ENCODE measurements at regions not wholly inside any gene's neighbourhood (a gene's known extent, or its start where the extent isn't known, plus 50 kb on each side); places are given as distances from the start of the nearest gene placed in this dataset.

DNA sequence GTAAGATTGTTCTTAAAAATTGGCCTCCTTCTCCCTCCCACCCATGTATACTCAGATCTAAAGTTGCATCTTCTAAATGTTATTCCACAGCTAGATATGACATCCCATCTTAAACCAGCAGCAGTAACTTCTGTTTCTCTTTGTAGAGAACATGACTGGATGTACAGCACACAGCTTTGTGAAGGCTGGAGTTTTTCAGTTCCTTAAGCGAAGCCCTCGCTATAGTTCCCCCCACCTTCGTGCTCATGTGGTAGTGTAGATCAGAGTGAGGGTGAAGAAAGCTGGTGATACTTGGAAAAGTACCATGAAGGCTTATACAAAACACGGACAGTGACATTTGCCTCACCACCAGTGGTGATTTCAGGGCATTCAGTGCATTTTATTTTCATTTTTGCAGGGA is 137.5 kb downstream of the MAT2B start:
- no peak overlapping the region for H3K4me3 ChIP-seq (ENCODE audit: low read depth in 1 of 3, low read length in 3 of 3)
- H3K27ac ChIP-seq (ENCODE audit: low read depth in 1 of 2, low read length in 2 of 2): no peak overlapping the region
- H3K9me3 ChIP-seq (ENCODE audit: control insufficient read depth in 4 of 4, low read length in 3 of 4): no peaks in the 10 kb centered on the region
- H3K27me3 ChIP-seq (ENCODE audit: control insufficient read depth in 4 of 4, insufficient read depth in 4 of 4, low read length in 3 of 4): peaks cover 0 to 2% (median 0%) of the 10 kb centered on the region in 4 donors
- TF ChIP-seq GABPA (IDR thresholded peaks at IDR 0.05 in 1 of 2, conservative IDR thresholded peaks at IDR 0.05 in 1 of 2) (no peak), JUND (IDR thresholded peaks at IDR 0.05) (no peak), HNF4A (conservative IDR thresholded peaks at IDR 0.05) (no peak), NR2F2 (IDR thresholded peaks at IDR 0.05) (no peak), TAF1 (conservative IDR thresholded peaks at IDR 0.05) (no peak), SP1 (IDR thresholded peaks at IDR 0.05) (no peak)
- TF ChIP-seq, protein P1, sequence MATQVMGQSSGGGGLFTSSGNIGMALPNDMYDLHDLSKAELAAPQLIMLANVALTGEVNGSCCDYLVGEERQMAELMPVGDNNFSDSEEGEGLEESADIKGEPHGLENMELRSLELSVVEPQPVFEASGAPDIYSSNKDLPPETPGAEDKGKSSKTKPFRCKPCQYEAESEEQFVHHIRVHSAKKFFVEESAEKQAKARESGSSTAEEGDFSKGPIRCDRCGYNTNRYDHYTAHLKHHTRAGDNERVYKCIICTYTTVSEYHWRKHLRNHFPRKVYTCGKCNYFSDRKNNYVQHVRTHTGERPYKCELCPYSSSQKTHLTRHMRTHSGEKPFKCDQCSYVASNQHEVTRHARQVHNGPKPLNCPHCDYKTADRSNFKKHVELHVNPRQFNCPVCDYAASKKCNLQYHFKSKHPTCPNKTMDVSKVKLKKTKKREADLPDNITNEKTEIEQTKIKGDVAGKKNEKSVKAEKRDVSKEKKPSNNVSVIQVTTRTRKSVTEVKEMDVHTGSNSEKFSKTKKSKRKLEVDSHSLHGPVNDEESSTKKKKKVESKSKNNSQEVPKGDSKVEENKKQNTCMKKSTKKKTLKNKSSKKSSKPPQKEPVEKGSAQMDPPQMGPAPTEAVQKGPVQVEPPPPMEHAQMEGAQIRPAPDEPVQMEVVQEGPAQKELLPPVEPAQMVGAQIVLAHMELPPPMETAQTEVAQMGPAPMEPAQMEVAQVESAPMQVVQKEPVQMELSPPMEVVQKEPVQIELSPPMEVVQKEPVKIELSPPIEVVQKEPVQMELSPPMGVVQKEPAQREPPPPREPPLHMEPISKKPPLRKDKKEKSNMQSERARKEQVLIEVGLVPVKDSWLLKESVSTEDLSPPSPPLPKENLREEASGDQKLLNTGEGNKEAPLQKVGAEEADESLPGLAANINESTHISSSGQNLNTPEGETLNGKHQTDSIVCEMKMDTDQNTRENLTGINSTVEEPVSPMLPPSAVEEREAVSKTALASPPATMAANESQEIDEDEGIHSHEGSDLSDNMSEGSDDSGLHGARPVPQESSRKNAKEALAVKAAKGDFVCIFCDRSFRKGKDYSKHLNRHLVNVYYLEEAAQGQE (IDR thresholded peaks at IDR 0.05): no peak
- TF ChIP-seq, protein P2, sequence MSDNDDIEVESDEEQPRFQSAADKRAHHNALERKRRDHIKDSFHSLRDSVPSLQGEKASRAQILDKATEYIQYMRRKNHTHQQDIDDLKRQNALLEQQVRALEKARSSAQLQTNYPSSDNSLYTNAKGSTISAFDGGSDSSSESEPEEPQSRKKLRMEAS (IDR thresholded peaks at IDR 0.05): no peak
- TF ChIP-seq, protein P3, sequence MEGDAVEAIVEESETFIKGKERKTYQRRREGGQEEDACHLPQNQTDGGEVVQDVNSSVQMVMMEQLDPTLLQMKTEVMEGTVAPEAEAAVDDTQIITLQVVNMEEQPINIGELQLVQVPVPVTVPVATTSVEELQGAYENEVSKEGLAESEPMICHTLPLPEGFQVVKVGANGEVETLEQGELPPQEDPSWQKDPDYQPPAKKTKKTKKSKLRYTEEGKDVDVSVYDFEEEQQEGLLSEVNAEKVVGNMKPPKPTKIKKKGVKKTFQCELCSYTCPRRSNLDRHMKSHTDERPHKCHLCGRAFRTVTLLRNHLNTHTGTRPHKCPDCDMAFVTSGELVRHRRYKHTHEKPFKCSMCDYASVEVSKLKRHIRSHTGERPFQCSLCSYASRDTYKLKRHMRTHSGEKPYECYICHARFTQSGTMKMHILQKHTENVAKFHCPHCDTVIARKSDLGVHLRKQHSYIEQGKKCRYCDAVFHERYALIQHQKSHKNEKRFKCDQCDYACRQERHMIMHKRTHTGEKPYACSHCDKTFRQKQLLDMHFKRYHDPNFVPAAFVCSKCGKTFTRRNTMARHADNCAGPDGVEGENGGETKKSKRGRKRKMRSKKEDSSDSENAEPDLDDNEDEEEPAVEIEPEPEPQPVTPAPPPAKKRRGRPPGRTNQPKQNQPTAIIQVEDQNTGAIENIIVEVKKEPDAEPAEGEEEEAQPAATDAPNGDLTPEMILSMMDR (IDR thresholded peaks at IDR 0.05; ENCODE audit: low read depth, low read length, missing input control): no peak
- no peak for DNase-seq (ENCODE audit: low spot score)
- no peaks in the 10 kb centered on the region for H3K4me1 ChIP-seq (ENCODE audit: control insufficient read depth in 4 of 4, insufficient read depth in 4 of 4, low read length in 3 of 4)
- H3K9ac ChIP-seq (ENCODE audit: low read depth in 1 of 2, low read length in 2 of 2): no peak overlapping the region
- 59% methylated on average over 4 of the region's 4 CpGs for WGBS
- H3K36me3 ChIP-seq (ENCODE audit: control insufficient read depth in 4 of 4, insufficient read depth in 3 of 4, low read depth in 1 of 4, low read length in 3 of 4): no peaks in the 10 kb centered on the region

DNA sequence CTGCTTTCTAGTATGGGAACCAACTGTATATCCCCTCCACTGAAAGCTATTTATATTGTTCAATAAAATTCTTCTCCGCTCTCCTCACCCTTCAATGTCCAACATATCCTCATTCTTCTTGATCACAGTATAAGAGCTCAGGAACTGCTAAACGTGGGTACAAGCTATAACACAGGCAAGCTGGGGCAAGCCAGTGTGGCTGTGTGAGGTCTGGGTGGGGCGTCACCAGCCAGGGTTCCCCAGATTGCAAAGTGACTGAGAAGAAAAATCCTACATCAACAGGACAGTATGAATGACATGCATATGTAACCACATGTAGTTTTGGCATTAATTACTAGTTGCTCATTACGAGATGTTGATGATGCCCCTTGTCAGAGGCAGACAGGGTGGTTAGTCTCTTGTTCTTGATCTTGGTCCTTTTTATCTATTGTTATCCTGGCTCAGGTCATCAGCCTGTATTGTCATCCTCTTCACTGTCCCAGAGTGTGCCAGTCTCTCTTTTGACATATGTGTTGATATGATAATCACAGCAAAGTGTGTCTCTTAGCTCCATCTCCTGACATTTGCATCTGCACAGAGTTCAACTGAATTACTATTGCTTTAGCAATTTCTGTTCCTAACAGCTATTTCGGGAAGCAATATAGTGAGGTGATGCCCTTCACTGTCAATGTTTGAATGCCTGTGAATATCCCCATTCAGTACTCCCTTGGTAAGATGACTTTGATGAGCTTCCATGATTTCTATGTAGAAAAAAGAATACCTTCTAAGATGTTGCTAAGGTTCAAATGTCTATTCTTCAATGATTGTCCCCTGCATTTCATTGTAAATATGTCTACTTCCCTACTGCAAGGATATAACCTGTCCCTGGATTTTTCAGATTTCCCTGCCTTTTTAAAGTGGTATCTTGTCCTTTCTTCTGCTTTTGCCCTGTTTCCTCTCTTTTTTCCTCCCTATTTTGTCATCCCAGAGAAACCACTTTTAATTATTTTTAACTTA is 140.3 kb downstream of the MAT2B start:
- Histone ChIP-seq H3K36me3 (ENCODE audit: control insufficient read depth in 4 of 4, insufficient read depth in 3 of 4, low read depth in 1 of 4, low read length in 3 of 4) (no peaks in the 10 kb centered on the region), H3K9me3 (ENCODE audit: control insufficient read depth in 4 of 4, low read length in 3 of 4) (no peaks in the 10 kb centered on the region), H3K4me1 (ENCODE audit: control insufficient read depth in 4 of 4, insufficient read depth in 4 of 4, low read length in 3 of 4) (no peaks in the 10 kb centered on the region), H3K9ac (ENCODE audit: low read depth in 1 of 2, low read length in 2 of 2) (no peak overlapping the region), H3K4me3 (ENCODE audit: low read depth in 1 of 3, low read length in 3 of 3) (no peak overlapping the region), H3K27ac (ENCODE audit: low read depth in 1 of 2, low read length in 2 of 2) (no peak overlapping the region), H3K27me3 (ENCODE audit: control insufficient read depth in 4 of 4, insufficient read depth in 4 of 4, low read length in 3 of 4) (peaks cover 0 to 2% (median 0%) of the 10 kb centered on the region in 4 donors)
- DNase-seq (ENCODE audit: low spot score): no peak
- WGBS: 69% methylated on average over 5 of the region's 5 CpGs
- TF ChIP-seq, protein P3 (IDR thresholded peaks at IDR 0.05; ENCODE audit: low read depth, low read length, missing input control): no peak
- TF ChIP-seq HNF4G (IDR thresholded peaks at IDR 0.05) (no peak), FOXA2 (IDR thresholded peaks at IDR 0.05) (no peak), RXRA (IDR thresholded peaks at IDR 0.05) (no peak), JUND (IDR thresholded peaks at IDR 0.05) (no peak), EGR1 (IDR thresholded peaks at IDR 0.05; ENCODE audit: low read depth in 2 of 2) (no peak), YY1 (IDR thresholded peaks at IDR 0.05) (no peak), SP1 (IDR thresholded peaks at IDR 0.05) (no peak), NR2F2 (IDR thresholded peaks at IDR 0.05) (no peak)
- TF ChIP-seq, protein P4, sequence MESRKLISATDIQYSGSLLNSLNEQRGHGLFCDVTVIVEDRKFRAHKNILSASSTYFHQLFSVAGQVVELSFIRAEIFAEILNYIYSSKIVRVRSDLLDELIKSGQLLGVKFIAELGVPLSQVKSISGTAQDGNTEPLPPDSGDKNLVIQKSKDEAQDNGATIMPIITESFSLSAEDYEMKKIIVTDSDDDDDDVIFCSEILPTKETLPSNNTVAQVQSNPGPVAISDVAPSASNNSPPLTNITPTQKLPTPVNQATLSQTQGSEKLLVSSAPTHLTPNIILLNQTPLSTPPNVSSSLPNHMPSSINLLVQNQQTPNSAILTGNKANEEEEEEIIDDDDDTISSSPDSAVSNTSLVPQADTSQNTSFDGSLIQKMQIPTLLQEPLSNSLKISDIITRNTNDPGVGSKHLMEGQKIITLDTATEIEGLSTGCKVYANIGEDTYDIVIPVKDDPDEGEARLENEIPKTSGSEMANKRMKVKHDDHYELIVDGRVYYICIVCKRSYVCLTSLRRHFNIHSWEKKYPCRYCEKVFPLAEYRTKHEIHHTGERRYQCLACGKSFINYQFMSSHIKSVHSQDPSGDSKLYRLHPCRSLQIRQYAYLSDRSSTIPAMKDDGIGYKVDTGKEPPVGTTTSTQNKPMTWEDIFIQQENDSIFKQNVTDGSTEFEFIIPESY (IDR thresholded peaks at IDR 0.05): no peak
- TF ChIP-seq, protein P5, sequence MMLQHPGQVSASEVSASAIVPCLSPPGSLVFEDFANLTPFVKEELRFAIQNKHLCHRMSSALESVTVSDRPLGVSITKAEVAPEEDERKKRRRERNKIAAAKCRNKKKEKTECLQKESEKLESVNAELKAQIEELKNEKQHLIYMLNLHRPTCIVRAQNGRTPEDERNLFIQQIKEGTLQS (IDR thresholded peaks at IDR 0.05): no peak
- TF ChIP-seq, protein P2 (IDR thresholded peaks at IDR 0.05): no peak

Measured in liver (tissue), 8 donors.